ENCODE measurements at regions not wholly inside any gene's neighbourhood (a gene's known extent, or its start where the extent isn't known, plus 50 kb on each side); places are given as distances from the start of the nearest gene placed in this dataset.

- no peak for TF ChIP-seq EZH2phosphoT487 (IDR thresholded peaks at IDR 0.05; ENCODE audit: low read depth, severe bottlenecking, unreplicated experiment)
- TF ChIP-seq CTCF (IDR thresholded peaks at IDR 0.05; ENCODE audit: poor library complexity) = no peak
Measured at GRCh38 chr2:104430359-104430740, 423.6 kb upstream of the POU3F3 start.
